Stimulated activated CD4-positive, alpha-beta T cell treated with anti-CD3 and anti-CD28 coated beads, Interleukin-2, amount 100 ng/mL, for 48 hours (primary cell): ENCODE measurements at regions not wholly inside any gene's neighbourhood (a gene's known extent, or its start where the extent isn't known, plus 50 kb on each side); places are given as distances from the start of the nearest gene placed in this dataset.

Experiments used
- DNase-seq, 2 donors: peaks; one replicate each; pipeline ENCODE4 v3.0.0-alpha.2; 2020

GRCh38 chr6:148177589-148178233, 164.9 kb upstream of the SASH1 start:
- DNase-seq = peak; percentile 34 to 43

- DNase-seq = no peak
These were observed 162.9 kb upstream of the SASH1 start for GRCh38 chr6:148179786-148180185.

- DNase-seq = no peak
These were observed 160.3 kb upstream of the SASH1 start for GRCh38 chr6:148182378-148182777.

GRCh38 chr6:148183776-148184175, 158.9 kb upstream of the SASH1 start:
- DNase-seq = no peak

GRCh38 chr6:148186916-148187315, 155.7 kb upstream of the SASH1 start:
- no peak for DNase-seq

- DNase-seq = no peak
These were observed 150.3 kb upstream of the SASH1 start for GRCh38 chr6:148192310-148192709.

- DNase-seq = no peak
These were observed 149.5 kb upstream of the SASH1 start for GRCh38 chr6:148193063-148193680.

GRCh38 chr6:148195511-148195910, 147.1 kb upstream of the SASH1 start:
- DNase-seq = no peak

- DNase-seq = no peak
These were observed 143.1 kb upstream of the SASH1 start for GRCh38 chr6:148199584-148199983.

- no peak for DNase-seq
These were observed 142.3 kb upstream of the SASH1 start for GRCh38 chr6:148200293-148200692.

GRCh38 chr6:148200781-148201180, 141.9 kb upstream of the SASH1 start:
- no peak for DNase-seq

GRCh38 chr6:148203281-148203925, 139.2 kb upstream of the SASH1 start:
- DNase-seq = no peak

- DNase-seq = peak; percentile 44 to 53
These were observed 138.7 kb upstream of the SASH1 start for GRCh38 chr6:148203970-148204369.

- DNase-seq = no peak
These were observed 134.3 kb upstream of the SASH1 start for GRCh38 chr6:148208298-148208697.

GRCh38 chr6:148211777-148212324, 130.8 kb upstream of the SASH1 start:
- DNase-seq = no peak

GRCh38 chr6:148212366-148212765, 130.3 kb upstream of the SASH1 start:
- no peak for DNase-seq

GRCh38 chr6:148213366-148213765, 129.3 kb upstream of the SASH1 start:
- no peak for DNase-seq

- DNase-seq = no peak
These were observed 128.0 kb upstream of the SASH1 start for GRCh38 chr6:148214667-148215066.

GRCh38 chr6:148217051-148217450, 125.6 kb upstream of the SASH1 start:
- DNase-seq = no peak

GRCh38 chr6:148217921-148218320, 124.7 kb upstream of the SASH1 start:
- no peak for DNase-seq

- DNase-seq = no peak
These were observed 123.9 kb upstream of the SASH1 start for GRCh38 chr6:148218542-148219258.

GRCh38 chr6:148221196-148221979, 121.2 kb upstream of the SASH1 start:
- no peak for DNase-seq

- DNase-seq = no peak
These were observed 120.3 kb upstream of the SASH1 start for GRCh38 chr6:148222376-148222775.
